Type B pancreatic cell (in vitro differentiated cells): ENCODE measurements at regions not wholly inside any gene's neighbourhood (a gene's known extent, or its start where the extent isn't known, plus 50 kb on each side); places are given as distances from the start of the nearest gene placed in this dataset.

Experiments
- DNase-seq: peaks from one replicate; pipeline ENCODE4 v3.0.0; 2021; ENCODE audit warnings: mixed read lengths; ENCODE audit not compliant: unreplicated experiment; ENCODE audit errors: extremely low spot score
- H3K27ac Mint-ChIP-seq: 2 replicates; pipeline ENCODE4 v1.8.0; 2021; ENCODE audit warnings: mild to moderate bottlenecking, mixed read lengths
- H3K27me3 Mint-ChIP-seq: 2 replicates; pipeline ENCODE4 v1.8.0; 2021; ENCODE audit warnings: mixed read lengths
- H3K36me3 Mint-ChIP-seq: 2 replicates; pipeline ENCODE4 v1.8.0; 2021; ENCODE audit warnings: mixed read lengths
- H3K4me1 Mint-ChIP-seq: one replicate; pipeline ENCODE4 v1.8.0; 2021; ENCODE audit warnings: mixed read lengths; ENCODE audit not compliant: unreplicated experiment
- H3K4me3 Mint-ChIP-seq: 2 replicates; pipeline ENCODE4 v1.8.0; 2021; ENCODE audit warnings: mild to moderate bottlenecking, mixed read lengths
- H3K9me3 Mint-ChIP-seq: 2 replicates; pipeline ENCODE4 v1.8.0; 2021; ENCODE audit warnings: mixed read lengths
- CTCF ChIP-seq: fragments of 200-600 bp; sonication (generic); conservative IDR thresholded peaks from 2 replicates; pipeline ENCODE4 v1.5.0; 2021; ENCODE audit warnings: antibody characterized with exemption, mild to moderate bottlenecking

- Mint-ChIP-seq H3K4me3 (no peak overlapping the region), H3K36me3 (no peaks in the 10 kb centered on the region), H3K27me3 (peaks cover 3% of the 10 kb centered on the region), H3K9me3 (no peaks in the 10 kb centered on the region), H3K4me1 (peaks cover 4% of the 10 kb centered on the region), H3K27ac (no peak overlapping the region)
- no peak for DNase-seq
- TF ChIP-seq CTCF, result no peak
These were observed 81.6 kb downstream of the PLXNA1 start for GRCh38 chr3:127064391-127065137.

GRCh38 chr3:127065138-127065427 lies 82.2 kb downstream of the PLXNA1 start:
- TF ChIP-seq CTCF, result no peak
- DNase-seq, result no peak
- H3K4me1 Mint-ChIP-seq, result peaks cover 4% of the 10 kb centered on the region
- H3K27me3 Mint-ChIP-seq, result peaks cover 3% of the 10 kb centered on the region
- no peak overlapping the region for H3K4me3 Mint-ChIP-seq
- no peak overlapping the region for H3K27ac Mint-ChIP-seq
- no peaks in the 10 kb centered on the region for H3K36me3 Mint-ChIP-seq
- H3K9me3 Mint-ChIP-seq, result no peaks in the 10 kb centered on the region

GRCh38 chr3:127065561-127066290 lies 82.8 kb downstream of the PLXNA1 start:
- Mint-ChIP-seq H3K4me1 (peaks cover 4% of the 10 kb centered on the region), H3K9me3 (no peaks in the 10 kb centered on the region), H3K36me3 (no peaks in the 10 kb centered on the region), H3K27me3 (no peaks in the 10 kb centered on the region), H3K4me3 (no peak overlapping the region), H3K27ac (no peak overlapping the region)
- DNase-seq, result no peak
- TF ChIP-seq CTCF, result no peak

- Mint-ChIP-seq H3K9me3 (no peaks in the 10 kb centered on the region), H3K27me3 (no peaks in the 10 kb centered on the region), H3K4me1 (peaks cover 4% of the 10 kb centered on the region), H3K36me3 (no peaks in the 10 kb centered on the region), H3K27ac (no peak overlapping the region), H3K4me3 (no peak overlapping the region)
- TF ChIP-seq CTCF, result no peak
- DNase-seq, result no peak
These were observed 83.7 kb downstream of the PLXNA1 start for GRCh38 chr3:127066635-127067034.

- no peak for DNase-seq
- Mint-ChIP-seq H3K4me1 (peaks cover 4% of the 10 kb centered on the region), H3K9me3 (no peaks in the 10 kb centered on the region), H3K36me3 (no peaks in the 10 kb centered on the region), H3K27ac (no peak overlapping the region), H3K27me3 (no peaks in the 10 kb centered on the region), H3K4me3 (no peak overlapping the region)
- TF ChIP-seq CTCF, result no peak
These were observed 84.4 kb downstream of the PLXNA1 start for GRCh38 chr3:127067116-127067910.
